ENCODE measurements at regions not wholly inside any gene's neighbourhood (a gene's known extent, or its start where the extent isn't known, plus 50 kb on each side); places are given as distances from the start of the nearest gene placed in this dataset.

- TF ChIP-seq CTCF (IDR thresholded peaks at IDR 0.05; ENCODE audit: control extremely low read depth, extremely low read depth, low read depth, missing control alignments) = no peak
- CTCF ChIA-PET = interaction anchor here (1.3 kb wide), 1 partner anchor 15 kb away, joined by 4 read pairs; no protein-coding TSS in a partner anchor
- no peak for DNase-seq (ENCODE audit: extremely low spot score)
- POLR2A ChIA-PET = no interaction called here
These were observed 197.6 kb upstream of the CITED2 start for GRCh38 chr6:139572001-139572400.

DNA sequence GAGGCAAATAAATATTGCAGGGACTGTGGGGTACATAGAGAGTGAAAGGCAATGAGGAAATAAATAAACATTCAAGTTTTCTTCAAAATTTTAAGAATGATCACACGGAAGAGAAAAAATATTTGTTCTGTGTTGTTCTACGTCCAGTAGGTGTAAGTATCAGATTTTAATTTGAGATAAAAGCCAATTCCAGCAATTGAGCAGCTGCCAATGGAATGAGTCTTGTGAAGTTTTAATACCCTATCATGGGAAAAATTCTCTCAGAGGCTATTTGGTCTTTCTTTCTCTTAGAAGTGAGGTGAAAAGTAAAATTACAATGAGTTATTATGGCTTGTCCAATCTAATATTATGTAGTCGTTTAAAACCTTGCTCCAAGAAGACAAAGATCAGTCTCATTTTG, 195.7 kb upstream of the CITED2 start:
- TF ChIP-seq CTCF (IDR thresholded peaks at IDR 0.05; ENCODE audit: control extremely low read depth, extremely low read depth, low read depth, missing control alignments) = no peak
- POLR2A ChIA-PET = no interaction called here
- CTCF ChIA-PET = no interaction called here
- no peak for DNase-seq (ENCODE audit: extremely low spot score)

DNA sequence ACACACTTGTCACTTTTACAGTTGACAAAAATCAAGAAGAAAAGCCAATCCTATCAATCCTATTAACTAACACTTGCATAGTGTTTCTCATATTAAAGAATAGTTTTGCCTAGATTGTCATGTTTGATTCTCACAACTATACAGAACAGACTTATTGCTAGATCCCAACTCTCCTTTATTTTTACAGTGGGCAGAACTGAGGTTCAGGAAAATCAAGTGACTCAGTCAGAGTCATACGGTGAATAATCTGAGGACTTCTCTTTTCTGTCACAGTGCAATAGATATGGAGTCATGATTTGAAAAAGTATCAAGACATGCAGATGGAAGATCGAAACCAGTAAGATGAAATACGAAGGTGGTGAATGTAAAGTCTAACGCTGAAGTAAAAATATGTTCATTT, 195.1 kb upstream of the CITED2 start:
- POLR2A ChIA-PET = no interaction called here
- CTCF ChIA-PET = no interaction called here
- no peak for TF ChIP-seq CTCF (IDR thresholded peaks at IDR 0.05; ENCODE audit: control extremely low read depth, extremely low read depth, low read depth, missing control alignments)
- no peak for DNase-seq (ENCODE audit: extremely low spot score)

DNA sequence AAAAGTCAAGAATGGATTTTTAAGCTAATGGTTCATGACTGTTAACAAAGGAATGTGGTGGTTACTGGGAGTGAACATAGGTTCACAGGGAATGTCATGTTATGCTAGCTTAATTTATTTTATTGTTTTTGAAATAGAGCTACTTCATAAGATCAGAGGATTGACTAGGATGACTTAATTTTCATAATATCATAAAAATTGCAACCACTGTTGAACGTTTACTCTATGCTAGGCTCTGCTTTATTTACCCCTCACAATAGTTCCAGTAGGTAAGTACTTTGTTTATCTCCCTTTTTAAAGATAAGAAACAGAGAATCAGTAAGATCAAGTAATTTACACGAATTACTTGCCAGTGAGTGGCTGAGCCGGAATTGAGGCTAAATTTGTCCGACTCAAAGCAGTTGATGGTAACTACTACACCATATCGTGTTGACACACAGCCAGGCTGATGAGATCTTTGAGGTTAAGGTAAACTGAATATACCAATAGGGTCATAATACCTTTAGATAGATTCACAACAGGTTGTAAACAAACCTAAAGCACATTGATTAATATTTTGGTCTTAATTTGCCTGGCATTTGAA, 194.6 kb upstream of the CITED2 start:
- ChIA-PET CTCF (no interaction called here), POLR2A (no interaction called here)
- DNase-seq (ENCODE audit: extremely low spot score) = no peak
- no peak for TF ChIP-seq CTCF (IDR thresholded peaks at IDR 0.05; ENCODE audit: control extremely low read depth, extremely low read depth, low read depth, missing control alignments)

DNA sequence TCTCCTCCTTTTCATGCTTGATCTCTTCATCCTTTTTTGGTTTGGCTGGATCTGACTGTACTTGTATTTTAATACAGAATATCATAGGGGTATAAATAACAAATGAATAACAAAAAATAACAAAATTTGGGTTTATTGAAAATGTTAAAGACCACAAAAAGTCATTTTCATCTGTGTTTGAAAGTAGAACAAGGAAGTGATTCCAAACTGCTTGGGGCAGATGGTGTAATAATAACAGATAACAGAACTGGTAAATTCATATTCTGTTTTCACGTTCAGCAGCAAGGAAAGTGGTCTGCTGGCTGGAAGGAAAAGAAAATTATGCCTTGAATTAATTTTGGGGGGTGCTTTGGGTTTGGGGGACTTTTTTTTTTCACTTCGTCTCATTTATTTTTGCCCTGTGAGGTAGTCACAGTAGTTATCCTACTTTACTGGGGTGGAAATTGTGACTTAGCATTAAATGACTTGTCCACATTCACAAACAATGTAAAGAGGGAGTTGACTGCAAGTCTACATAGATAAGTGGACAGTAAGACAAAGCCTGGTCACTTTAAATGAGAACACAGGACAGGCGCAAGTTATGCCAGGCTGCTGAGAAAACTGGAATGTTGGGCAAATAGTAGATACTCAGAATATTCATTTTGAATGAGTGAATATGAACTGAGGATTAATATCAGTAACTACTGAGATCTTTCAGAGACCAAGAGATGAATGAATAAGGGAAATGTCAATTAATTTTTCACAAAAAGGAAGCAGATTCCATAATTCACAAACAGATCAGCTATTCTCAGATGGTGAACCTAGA, 193.9 kb upstream of the CITED2 start:
- CTCF ChIA-PET = no interaction called here
- no peak for DNase-seq (ENCODE audit: extremely low spot score)
- no peak for TF ChIP-seq CTCF (IDR thresholded peaks at IDR 0.05; ENCODE audit: control extremely low read depth, extremely low read depth, low read depth, missing control alignments)
- POLR2A ChIA-PET = no interaction called here

DNA sequence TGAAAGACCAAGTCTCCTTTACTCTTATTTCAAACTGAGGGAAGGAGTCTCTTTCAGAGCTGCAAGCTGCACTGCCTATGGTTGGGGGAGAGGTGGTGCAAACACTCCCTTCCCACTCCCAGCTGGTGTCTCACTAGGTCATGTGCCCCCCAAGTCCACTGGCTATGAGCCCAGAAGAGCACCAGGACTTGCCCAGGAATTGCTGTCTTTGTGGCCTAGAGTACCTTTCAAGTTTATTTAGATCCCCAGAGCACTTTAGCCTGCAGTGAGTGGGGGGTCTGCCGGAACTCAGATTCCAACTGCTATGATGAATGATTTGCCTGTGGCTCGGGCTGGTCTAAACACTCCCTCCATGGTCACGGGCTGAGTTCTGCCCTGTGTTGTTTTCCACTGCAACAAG, 192.6 kb upstream of the CITED2 start:
- POLR2A ChIA-PET = no interaction called here
- CTCF ChIA-PET = no interaction called here
- no peak for DNase-seq (ENCODE audit: extremely low spot score)
- TF ChIP-seq CTCF (IDR thresholded peaks at IDR 0.05; ENCODE audit: control extremely low read depth, extremely low read depth, low read depth, missing control alignments) = no peak
